Liver (tissue), 3 donors: ENCODE measurements at regions not wholly inside any gene's neighbourhood (a gene's known extent, or its start where the extent isn't known, plus 50 kb on each side); places are given as distances from the start of the nearest gene placed in this dataset.

Source experiments
- EGR1 ChIP-seq, 2 donors: IDR thresholded peaks; 2 replicates each; pipeline ENCODE4 v1.6.1; 2016 to 2018; ENCODE audit warnings: antibody characterized with exemption in 2 of 2, low read depth in 2 of 2
- FOXA1 ChIP-seq: IDR thresholded peaks from 2 replicates; pipeline ENCODE4 v1.6.1; 2016; ENCODE audit warnings: antibody characterized with exemption
- GABPA ChIP-seq, 2 donors: IDR thresholded peaks in 1 of 2; conservative IDR thresholded peaks in 1 of 2; 2 replicates each; pipeline ENCODE4 v1.6.1; 2016; ENCODE audit warnings: antibody characterized with exemption in 2 of 2, mild to moderate bottlenecking in 1 of 2, moderate library complexity in 1 of 2
- TAF1 ChIP-seq: conservative IDR thresholded peaks from 2 replicates; pipeline ENCODE4 v1.6.1; 2016; ENCODE audit warnings: antibody characterized with exemption, mild to moderate bottlenecking
- TF ChIP-seq, protein P1 (sequence below): fragments of 150-350 bp; IDR thresholded peaks from 2 replicates; pipeline ENCODE4 v1.5.1; 2017; ENCODE audit warnings: improper control_type of control experiment, low read depth, low read length; ENCODE audit not compliant: missing input control
- donor health status: healthy.
- donor health status: healthy.

DNA sequence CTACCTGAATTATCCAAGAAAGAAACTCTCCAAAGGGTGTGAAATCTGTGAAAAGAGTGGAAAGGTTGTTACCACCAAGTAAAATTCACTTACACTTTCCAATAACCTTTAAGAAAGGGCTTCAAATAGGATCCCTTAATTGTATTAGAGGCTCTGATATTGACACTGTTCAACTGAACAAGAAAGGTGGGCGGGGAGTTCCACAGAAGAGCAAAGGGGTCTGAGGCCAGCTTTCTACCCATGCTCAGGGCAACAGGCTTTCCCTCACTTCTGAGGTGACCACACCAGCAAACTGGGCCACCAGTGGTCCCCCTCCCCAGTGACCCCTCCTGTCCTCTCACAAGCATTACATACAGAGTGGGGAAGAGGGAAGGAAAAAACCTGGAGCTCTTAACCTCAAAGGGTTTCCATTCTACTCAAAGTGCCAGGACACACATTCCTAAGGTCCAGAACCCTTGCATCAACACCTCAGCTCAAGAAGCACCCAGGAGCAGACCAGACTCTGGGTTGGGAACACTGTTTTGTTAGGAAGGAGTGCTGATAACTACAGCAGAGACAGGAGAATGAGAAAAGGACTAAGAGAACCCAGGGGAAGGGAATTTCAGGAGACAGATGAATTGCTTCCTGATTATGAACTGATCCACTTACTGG, 71.6 kb upstream of the AKIP1 start:
- TF ChIP-seq GABPA (IDR thresholded peaks at IDR 0.05 in 1 of 2, conservative IDR thresholded peaks at IDR 0.05 in 1 of 2) (no peak), FOXA1 (no peak), TAF1 (no peak), EGR1 (IDR thresholded peaks at IDR 0.05; ENCODE audit: low read depth in 2 of 2) (no peak)
- TF ChIP-seq, protein P1, sequence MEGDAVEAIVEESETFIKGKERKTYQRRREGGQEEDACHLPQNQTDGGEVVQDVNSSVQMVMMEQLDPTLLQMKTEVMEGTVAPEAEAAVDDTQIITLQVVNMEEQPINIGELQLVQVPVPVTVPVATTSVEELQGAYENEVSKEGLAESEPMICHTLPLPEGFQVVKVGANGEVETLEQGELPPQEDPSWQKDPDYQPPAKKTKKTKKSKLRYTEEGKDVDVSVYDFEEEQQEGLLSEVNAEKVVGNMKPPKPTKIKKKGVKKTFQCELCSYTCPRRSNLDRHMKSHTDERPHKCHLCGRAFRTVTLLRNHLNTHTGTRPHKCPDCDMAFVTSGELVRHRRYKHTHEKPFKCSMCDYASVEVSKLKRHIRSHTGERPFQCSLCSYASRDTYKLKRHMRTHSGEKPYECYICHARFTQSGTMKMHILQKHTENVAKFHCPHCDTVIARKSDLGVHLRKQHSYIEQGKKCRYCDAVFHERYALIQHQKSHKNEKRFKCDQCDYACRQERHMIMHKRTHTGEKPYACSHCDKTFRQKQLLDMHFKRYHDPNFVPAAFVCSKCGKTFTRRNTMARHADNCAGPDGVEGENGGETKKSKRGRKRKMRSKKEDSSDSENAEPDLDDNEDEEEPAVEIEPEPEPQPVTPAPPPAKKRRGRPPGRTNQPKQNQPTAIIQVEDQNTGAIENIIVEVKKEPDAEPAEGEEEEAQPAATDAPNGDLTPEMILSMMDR, result no peak
